HG02571 (cell line): ENCODE measurements at regions not wholly inside any gene's neighbourhood (a gene's known extent, or its start where the extent isn't known, plus 50 kb on each side); places are given as distances from the start of the nearest gene placed in this dataset.
A peak's percentile ranks its signal among the peaks of the same experiment; 100 is the strongest.

Experiments used
- ATAC-seq: cut with Tn5 transposase; IDR thresholded peaks from one replicate; pipeline ENCODE4 v1.9.1; 2021; ENCODE audit warnings: mild to moderate bottlenecking, moderate library complexity; ENCODE audit not compliant: unreplicated experiment

DNA sequence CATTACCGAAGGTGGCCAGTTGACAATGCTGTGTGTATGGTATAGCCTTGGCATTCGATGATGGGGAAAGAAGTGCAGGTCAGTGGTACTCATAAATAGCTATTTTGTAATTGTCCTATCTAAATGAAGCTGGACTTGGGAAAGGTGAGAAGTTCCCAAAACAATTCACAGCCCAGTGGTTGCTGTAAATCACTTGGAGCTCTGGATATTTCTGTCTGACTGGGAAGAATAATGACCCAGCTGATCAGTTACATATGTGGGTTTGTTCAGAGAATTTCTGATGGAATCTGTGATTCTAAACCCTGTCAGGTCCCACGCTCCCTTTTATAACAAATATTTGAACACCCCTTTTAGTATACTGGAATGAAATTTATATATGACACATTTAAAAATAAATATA lies 133.9 kb upstream of the PFN2 start:
- no peak for ATAC-seq

DNA sequence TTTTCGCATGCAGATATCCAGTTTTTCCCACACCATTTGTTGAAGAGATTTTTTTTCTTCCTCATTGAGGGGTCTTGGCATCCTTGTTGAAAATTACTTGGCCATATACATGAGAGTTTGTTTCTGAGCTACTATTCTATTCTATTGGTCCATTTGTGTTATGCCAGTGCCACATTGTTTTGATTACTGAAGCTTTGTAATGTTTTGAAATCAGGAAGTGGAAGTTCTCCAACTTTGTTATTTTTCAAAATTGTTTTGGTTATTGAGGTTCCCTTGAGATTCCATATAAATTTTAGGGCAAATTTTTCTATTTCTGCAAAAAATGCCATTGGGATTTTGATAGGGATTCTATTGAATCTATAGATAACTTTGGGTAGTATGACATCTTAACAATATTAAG lies 130.3 kb upstream of the PFN2 start:
- no peak for ATAC-seq

DNA sequence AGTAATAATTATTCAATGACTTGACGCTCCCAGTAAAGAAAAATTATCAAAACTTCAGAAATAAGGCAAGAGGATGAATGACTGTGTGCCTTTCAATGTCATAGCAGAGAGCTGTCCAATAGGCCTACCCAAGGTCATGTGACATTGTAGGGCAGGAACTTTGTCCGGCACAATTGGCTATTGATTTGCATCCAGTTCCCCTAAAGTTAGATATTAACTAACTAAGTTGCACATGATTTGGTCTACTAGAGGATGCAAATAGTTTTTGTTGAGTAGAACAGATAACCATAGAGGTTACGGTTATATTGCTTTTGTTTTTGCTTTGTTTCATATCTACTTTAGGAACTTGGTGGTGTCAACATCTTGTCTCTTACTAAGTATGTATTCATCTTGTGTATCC lies 127.9 kb upstream of the PFN2 start:
- ATAC-seq, result no peak

DNA sequence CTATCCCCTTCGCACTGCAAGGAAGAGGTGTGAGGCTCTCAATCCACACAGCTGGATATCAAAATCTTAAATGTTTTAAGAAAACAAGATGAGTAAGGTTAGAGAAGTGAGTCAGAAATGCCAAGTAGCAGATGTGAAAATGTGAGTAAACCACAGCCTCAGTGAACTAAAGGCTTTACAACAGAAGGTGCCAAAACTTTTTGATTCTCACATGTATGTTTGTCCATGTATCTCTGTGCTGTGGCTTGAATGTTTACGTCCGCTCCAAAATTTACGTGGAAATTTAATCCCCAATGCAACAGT lies 126.8 kb upstream of the PFN2 start:
- peak; percentile 43 for ATAC-seq

DNA sequence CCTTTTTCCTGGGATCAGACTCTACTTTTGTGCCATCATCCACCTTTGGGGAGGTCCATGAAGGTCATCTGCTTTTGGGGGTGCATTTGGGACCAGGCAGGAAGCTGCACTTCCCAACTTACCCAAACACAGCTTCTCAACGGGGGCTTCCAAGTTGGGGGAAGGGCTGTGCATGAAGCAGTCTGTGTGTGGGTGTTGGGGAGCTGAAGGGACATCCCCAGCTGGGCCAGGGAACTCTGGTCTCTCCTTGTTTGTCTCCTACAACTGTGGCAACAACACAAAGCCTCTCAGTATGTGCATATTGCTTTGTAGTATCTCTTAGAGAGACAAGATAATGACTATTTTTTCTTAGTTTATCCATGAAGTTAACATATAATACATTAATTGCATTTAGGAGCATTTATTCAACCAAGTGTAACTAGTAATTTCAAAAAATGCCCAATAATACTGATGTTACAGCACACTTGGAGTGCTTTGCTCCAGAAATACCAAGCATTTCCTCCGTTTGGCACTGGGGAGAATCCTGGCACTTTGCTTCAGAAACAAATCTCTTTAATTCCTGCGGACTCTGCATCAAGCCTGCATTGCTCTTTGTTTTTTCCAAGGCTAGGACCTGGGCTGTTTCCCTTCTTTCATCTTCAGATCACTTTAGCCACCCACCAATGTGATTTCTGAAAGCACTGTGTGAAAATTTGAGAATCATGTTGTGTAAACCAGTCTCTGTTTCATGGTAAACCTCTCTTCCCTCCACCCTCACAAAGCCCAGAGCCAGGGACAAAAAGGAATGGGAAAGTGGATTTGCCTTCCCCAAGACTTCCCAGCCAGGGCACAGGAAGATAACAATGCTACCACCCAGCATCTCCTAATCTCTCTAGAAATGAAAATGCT lies 126.2 kb upstream of the PFN2 start:
- ATAC-seq, result no peak

DNA sequence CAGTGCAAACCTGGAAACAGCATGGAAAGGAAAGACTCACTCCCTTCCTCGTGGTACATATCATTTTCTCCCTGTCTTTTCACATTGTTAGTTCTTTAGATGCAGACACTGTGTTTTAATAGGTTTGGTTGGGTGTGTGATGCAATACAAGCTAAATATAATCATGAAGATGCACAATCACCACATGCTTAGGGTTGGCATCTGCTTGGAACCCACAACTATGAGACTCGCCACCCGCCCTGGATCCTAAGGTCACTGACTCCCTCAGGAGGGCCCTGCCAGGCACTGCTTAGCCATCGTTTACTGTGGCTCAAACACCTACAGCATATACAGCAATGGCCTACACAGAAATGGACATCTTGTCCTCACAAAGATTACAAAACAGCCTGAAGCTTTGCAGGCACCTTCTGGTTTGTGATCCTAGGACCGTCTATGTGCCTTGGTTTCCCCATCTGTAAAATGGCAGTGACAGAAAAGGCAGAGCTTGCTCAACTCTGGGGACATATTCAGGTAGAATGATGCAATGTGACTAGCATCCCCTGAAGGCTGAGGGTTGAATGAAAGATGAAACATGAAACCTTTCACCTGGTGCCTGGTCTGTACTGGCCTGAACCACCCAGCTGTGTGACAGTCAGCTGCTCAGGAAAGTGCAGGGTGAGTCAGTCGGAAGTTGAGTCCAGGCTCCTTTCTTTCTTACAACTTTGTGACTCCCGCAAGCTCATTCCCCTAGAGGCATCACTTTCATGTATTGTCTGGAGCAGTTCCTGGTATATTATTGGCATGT lies 123.6 kb upstream of the PFN2 start:
- ATAC-seq, result peak; percentile 46

DNA sequence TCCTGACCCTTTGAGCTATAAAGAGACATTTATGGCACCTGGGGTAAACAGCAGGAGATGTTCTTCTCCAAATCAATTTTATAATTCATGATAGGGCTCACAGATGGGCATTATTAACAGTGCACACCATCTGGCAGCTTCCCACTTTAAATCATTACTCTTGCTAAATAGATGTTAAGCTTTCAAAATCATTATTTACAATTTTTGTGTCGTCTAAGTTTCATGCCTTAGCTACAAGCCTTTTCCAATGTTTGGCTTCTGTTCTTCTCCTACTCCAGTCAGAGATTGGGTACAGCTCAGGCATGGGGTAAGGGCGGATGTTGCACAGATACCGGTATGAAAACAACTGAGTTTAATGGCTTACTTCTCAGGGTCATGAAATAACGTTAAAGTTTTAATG lies 120.9 kb upstream of the PFN2 start:
- no peak for ATAC-seq

DNA sequence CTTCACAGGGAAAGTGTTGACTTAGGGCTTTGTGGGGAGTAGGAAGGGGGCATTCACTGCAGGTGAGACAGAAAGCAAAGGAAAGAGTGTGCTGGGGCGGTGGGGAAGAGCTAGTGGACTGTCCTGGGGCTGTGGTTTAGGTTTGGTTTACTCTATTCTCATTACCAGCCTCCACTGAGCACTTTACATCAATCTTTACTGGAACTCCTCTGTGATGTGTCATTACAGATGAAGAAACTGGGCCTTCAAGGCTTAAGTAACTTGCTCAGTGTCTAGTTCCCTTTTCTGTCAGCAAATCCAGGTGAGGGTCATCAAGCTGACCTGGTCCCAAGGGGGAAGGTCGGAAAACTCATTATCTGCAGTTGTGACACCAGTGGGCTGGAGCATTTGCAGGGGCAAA lies 120.2 kb upstream of the PFN2 start:
- ATAC-seq, result no peak

DNA sequence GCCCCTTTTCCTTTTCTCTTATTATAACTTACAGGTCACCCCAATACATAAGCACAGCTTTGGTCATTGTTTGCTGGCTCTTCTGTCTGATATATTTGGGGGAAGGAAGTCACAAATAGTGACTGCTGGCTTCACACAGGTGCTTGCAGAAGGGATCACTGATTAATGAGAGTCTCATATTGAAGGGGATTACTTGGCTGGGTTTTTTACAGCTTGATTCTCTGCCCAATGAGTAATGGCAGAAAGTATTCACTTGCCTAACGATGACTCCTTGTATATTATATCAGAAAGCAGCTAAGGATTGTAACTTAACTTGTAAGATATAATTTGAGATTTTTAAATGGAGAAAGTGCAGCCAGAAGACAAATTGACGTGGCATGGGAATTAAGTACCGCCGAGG lies 119.3 kb upstream of the PFN2 start:
- ATAC-seq, result no peak

DNA sequence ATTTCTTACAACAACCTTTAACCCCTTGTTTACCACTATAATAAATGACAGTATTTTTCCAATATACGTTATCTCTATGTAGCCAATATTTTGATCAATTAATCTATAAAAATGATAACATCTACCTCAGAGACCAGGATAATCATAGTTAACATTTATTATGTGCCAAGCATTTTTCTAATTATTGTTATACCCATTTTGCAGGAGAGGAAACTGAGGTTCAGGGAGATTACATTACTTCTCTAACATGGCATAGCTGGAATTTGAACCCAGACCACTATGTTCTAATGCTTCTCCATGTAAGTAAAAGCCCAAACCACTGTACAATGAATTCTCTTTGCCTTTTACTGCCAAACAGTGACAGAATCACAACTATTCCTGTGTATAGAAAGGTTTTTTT lies 113.4 kb upstream of the PFN2 start:
- no peak for ATAC-seq

DNA sequence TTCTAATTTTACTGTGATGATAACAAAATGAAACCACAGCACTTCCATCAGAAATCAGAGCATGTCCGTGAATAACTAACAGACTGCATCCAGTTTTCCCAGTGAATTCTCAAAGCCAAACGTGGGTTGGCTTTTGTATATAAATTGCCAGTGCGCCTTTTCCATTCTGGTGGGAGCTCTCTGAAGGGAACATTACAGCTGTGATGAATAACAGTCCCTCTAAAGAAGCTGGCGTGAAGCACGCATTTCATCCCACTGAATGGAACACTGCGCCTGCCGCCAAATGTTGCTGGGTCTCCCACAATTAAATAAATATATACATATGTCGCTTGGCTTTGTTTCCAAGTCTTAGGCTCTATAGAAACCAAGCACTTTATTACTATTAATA lies 113.0 kb upstream of the PFN2 start:
- no peak for ATAC-seq

DNA sequence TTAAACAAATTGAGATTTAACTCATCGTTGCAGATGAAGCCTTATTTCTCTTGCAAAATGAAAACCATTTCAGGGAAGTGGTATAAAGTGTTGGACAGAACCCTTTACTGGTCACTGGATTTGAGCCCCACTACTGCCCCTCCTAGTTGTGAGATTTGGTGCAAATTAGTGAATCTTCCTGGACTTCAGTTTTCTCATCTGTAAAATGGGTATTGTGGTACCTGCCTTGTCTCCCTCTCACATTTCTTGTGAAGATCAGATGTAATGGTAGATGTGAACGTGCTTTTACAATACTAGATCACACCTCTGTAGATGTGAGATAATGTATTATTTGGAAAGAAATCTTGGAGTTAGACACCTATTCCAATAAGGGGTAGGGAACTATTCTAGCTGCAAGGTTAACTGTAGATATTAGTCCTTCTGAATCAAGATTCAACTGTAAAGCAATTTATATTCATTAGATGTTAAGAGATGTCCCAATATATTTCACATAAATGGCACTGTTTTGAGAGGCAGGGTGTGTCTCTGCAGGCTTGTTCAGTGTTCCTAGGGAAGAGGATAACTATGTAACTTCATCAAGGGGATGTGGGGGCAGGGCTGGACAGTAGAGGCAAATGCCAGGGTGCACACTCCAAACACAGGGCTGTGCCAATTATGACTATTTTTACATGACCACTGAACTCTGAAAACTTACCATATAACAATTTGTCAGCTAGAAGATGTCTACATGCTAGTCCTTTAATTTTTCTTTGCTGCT lies 112.4 kb upstream of the PFN2 start:
- ATAC-seq, result no peak

DNA sequence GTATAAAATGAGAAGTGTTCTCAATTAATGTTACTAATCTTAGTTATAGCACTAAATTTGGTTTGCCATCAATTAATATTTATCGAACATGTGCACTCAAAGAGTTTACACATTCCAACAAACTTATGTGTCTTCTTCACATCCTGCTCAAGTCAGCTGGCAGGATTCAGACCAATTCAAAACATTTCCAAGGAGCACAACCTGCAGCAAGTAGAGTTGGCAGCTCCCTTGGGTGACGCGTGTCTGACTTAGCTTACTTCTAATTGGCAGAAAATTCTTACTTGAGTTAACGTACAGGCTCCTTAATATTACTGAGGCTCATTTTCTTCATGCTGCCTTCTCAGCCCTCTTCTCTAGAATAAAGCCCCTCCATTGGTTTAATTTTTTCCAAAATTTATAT lies 110.4 kb upstream of the PFN2 start:
- ATAC-seq, result no peak

DNA sequence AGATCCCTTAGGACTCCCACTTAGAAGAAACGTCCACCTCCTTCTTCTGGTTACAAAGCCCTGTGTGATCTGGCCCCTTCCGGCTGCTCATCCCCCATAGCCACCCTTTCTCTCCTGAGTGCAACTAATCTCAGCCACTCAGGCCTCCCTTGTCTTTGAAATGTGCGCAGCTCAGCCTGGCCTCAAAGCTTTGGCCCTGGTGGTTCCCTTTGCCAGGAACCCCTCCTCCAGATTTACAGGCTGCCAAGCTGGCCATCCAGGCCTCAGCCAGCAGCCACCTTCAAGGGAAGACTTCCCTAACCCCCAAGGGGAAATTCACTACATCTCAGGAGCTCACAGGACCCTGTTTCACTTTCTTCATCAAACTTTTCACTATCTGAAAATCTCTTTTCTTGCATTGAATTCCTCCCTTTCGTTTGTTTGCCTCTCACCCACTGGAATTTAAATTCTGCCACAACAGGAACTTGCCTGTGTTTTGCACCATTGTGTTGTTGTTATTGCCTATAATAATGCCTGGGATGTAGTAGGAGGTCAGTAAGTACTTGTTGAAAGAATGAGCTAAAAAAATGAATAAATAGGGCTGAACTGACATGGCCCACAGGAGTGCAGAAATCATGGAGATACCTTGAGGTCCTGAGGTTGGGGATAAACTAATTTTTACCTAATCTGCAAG lies 109.5 kb upstream of the PFN2 start:
- ATAC-seq, result no peak

DNA sequence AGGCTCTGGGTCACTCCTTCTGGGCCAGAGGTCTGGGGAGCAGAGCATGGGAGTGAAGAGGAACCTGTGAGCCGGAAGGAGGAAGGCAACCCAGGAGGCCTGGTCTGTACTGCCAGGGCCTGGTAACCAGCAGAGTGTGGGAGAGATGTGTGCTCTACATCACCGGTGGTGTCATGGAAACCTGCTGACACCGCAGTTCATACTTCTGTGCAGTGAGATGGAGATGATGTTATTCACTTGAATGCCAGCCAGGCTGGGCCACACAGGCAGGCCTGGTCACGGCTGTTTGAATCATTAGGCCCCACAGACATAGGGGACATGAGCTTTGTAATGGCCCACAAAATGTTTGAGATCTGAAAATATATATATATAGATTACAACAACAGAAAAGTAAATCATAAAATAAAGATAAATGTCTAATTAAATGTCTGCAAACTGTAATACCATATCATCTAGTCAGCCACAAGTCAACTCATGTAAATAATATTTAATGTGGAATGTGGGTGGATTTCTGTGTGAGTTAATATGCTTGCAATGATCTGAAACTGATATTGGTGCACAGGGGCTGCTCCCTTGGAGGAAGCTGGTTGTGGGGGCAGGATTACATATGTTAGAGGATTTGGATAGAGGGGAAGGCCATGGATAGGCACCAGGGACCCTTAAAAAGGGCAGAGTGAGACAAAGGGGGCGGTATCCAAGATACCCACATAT lies 108.5 kb upstream of the PFN2 start:
- no peak for ATAC-seq

DNA sequence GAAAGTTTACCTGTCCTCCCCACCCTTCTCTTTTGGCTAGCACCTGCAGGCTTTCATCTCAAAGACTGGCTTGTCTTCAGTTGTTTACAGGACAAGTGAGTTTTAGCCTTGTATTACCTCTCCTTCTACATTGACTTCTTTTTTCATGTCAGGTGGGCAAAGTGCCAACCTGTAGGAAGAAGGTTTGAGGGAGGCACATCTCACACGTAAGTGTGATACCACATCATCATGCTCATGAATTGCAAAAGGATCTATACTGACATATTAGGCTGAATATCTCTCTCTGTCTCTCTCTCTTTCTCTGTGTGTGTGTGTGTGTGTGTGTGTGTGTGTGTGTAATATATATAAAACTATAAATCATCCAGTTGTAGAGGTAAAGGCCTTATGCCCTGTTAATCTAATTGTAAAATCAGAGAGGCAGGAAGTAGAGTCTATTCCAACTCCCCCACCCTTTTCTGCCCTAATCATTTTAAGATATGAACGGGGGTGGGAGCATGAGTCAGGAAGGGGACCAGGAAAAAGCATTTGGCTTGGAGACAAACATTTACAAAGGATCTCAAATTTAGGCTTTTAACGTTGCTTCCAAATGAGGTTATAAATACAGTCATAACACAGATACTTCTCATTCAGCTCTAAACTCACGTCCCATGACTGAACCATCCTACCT lies 107.0 kb upstream of the PFN2 start:
- ATAC-seq, result no peak

DNA sequence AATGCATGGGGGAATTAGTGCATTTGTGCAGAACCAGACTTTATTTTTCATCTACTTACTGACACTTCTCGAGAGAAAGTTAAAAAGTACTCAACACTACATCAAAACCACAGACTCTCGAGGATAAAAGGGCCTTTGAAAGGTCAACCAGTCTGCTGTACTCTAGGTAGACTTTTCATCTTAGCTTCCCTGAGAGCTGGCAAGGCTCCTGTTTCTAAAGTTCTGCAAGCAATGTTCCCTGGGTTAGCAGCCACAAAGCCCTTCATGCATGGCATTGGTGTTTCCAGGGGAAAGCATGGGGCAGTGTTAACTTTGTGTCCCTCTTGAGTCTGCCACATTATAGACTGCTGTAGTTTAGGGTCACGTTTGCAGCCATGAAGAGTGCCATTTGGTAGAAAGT lies 106.4 kb upstream of the PFN2 start:
- no peak for ATAC-seq

DNA sequence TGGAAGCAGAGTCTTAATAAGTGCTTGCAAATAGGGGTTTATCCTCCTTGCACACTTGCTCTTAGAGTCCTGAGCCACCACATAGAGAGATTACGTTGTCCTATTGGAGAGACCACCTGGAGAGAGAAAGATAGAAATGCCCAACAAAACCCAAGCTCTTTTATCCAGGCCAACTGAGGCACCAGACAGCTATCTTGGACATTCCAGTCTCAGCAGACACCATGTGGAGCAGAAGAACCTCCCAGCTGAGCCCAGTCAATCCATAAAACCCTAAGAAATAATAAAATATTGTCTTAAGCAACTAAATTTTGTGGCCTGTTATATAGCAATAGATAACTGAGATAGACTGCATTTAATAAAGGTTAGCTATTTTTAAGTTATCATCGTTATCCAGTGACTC lies 105.7 kb upstream of the PFN2 start:
- no peak for ATAC-seq

DNA sequence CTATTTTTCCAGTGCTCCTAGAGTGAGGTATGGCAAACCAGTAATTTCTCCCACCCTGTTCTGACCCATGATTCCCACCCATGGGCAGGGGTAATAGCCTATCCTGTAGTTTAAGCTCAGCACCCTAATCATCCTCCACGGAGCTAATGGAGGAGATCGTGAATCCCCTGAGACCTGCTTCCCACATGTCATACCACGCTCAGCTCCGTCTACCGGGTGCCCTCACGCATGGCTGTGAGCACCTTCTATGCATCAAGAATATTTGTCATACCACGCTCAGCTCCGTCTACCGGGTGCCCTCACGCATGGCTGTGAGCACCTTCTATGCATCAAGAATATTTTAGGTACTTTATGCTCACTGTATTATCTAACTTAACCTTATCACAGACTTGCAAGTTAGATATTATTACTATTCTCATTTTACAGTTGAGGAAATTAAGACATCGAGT lies 104.7 kb upstream of the PFN2 start:
- no peak for ATAC-seq
